ENCODE measurements at regions not wholly inside any gene's neighbourhood (a gene's known extent, or its start where the extent isn't known, plus 50 kb on each side); places are given as distances from the start of the nearest gene placed in this dataset.

- TF ChIP-seq POLR2AphosphoS5 (IDR thresholded peaks at IDR 0.05; ENCODE audit: low read depth, low read length) (no peak), POLR2A (IDR thresholded peaks at IDR 0.05; ENCODE audit: low read depth, low read length) (no peak)
These were observed 900.6 kb downstream of the KCNMA1 start for GRCh38 chr10:76736815-76737618.
